Cerebellar cortex (tissue), 1 donor: ENCODE measurements at regions not wholly inside any gene's neighbourhood (a gene's known extent, or its start where the extent isn't known, plus 50 kb on each side); places are given as distances from the start of the nearest gene placed in this dataset.
"Not testable (repeated sequence)": the region's sequence is repeated elsewhere in the genome, so short reads cannot be mapped to it uniquely, and the experiment has no call there.

Source experiments
- DNase-seq: peaks from one replicate; pipeline ENCODE4 v3.0.0-alpha.2; 2015; ENCODE audit warnings: low spot score

GRCh38 chr2:207409517-207409916 is 120.2 kb upstream of the CREB1 start:
- DNase-seq, result no peak

- DNase-seq, result no peak
Observed at GRCh38 chr2:207412787-207413310, 116.9 kb upstream of the CREB1 start.

GRCh38 chr2:207413376-207413907 is 116.3 kb upstream of the CREB1 start:
- DNase-seq, result no peak

- no peak for DNase-seq
Observed at GRCh38 chr2:207416111-207416510, 113.7 kb upstream of the CREB1 start.

GRCh38 chr2:207416900-207417299 is 112.9 kb upstream of the CREB1 start:
- DNase-seq, result no peak

- no peak for DNase-seq
Observed at GRCh38 chr2:207417301-207417718, 112.5 kb upstream of the CREB1 start.

- DNase-seq, result no peak
Observed at GRCh38 chr2:207418419-207418818, 111.3 kb upstream of the CREB1 start.

- DNase-seq, result no peak
Observed at GRCh38 chr2:207419331-207419730, 110.4 kb upstream of the CREB1 start.

GRCh38 chr2:207421671-207422070 is 108.1 kb upstream of the CREB1 start:
- no peak for DNase-seq

GRCh38 chr2:207422380-207422779 is 107.4 kb upstream of the CREB1 start:
- DNase-seq, result no peak

- no peak for DNase-seq
Observed at GRCh38 chr2:207423886-207424285, 105.9 kb upstream of the CREB1 start.

GRCh38 chr2:207427986-207428385 is 101.8 kb upstream of the CREB1 start:
- no peak for DNase-seq

- no peak for DNase-seq
Observed at GRCh38 chr2:207428573-207428972, 101.2 kb upstream of the CREB1 start.

GRCh38 chr2:207432453-207432852 is 97.3 kb upstream of the CREB1 start:
- DNase-seq, result no peak

GRCh38 chr2:207434306-207434705 is 95.5 kb upstream of the CREB1 start:
- no peak for DNase-seq

GRCh38 chr2:207434899-207435465 is 94.8 kb upstream of the CREB1 start:
- DNase-seq, result no peak

GRCh38 chr2:207437136-207437523 is 92.6 kb upstream of the CREB1 start:
- DNase-seq, result no peak

GRCh38 chr2:207437524-207438143 is 92.1 kb upstream of the CREB1 start:
- no peak for DNase-seq

GRCh38 chr2:207438414-207439126 is 91.2 kb upstream of the CREB1 start:
- DNase-seq, result no peak

GRCh38 chr2:207439881-207440280 is 89.9 kb upstream of the CREB1 start:
- DNase-seq, result not testable (repeated sequence)

GRCh38 chr2:207444756-207445155 is 85.0 kb upstream of the CREB1 start:
- DNase-seq, result no peak

- DNase-seq, result no peak
Observed at GRCh38 chr2:207446653-207447052, 83.1 kb upstream of the CREB1 start.

GRCh38 chr2:207448006-207448405 is 81.8 kb upstream of the CREB1 start:
- DNase-seq, result no peak
